ENCODE measurements at regions not wholly inside any gene's neighbourhood (a gene's known extent, or its start where the extent isn't known, plus 50 kb on each side); places are given as distances from the start of the nearest gene placed in this dataset.

DNA sequence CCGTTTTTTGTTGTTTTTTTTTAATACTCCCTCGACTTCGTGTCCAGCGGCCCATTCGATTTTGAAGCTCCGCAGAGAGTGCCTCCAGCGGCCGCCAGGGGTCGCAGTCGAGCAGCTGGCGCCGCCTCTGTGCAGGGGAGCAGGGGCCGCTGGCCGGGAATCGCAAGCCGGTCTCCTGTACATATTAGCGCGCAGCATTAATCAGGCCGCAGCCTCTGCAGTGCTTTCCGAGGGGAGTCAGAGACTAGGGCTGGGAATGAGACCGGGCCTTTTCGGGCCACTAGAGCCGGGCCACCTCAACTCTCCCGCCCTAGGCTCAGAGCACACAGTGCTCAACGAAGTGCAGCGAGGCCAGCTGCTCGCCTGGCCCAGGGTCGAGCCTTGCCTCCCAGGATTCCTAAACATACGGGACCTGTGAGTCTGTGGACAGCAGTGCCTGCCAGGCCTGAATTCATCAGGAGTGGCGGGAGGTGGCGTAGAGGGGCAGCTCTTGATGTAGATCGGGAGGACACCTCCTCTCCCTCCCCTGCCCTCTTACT lies 81.8 kb downstream of the EMP1 start:
- peak; percentile 69 to 87 (median 77) for DNase-seq

- DNase-seq = peak; percentile 50 to 60 (median 52)
Observed at GRCh38 chr12:13277293-13277692, 80.8 kb downstream of the EMP1 start.

DNA sequence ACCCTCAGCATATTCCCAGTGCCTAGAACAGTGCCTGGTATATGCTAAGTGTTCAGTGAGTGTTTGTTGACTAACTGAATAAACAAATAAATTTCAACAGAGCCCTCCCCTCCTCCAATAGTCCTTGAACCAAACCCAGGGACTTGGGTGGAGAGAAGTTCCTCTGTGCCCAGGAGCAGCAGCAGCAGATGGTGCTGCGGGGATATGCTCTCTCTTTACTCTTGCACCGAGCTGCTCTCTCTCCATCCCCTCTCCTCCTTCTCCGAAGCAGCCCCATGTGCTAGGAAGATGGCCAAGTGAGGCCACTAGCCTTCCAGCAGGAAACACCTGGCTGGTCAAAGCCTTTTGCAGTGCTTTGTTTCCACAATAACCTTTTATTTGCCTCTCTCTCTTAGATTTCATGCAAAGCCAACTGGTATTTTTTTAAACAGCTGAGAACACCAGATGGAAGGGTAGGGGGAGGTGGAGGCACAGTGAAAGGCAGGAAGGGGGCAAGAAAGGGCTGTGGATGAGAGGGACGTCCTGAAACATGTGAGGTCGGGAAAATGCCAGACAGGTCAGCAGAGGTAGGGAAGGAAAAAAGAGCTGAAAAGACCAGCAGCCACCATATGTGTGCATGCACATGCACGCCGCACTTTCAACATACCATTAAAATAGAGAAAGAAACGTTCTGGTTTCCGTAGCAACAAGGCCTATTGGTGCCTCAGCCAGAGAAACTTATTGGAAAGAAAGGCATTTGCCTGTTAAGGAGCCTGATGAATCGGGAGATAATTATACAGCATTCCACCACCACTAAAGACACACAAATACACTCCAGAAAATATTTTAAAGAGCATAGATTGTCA lies 78.9 kb downstream of the EMP1 start:
- DNase-seq = no peak

- no peak for DNase-seq
Observed at GRCh38 chr12:13273850-13274249, 77.3 kb downstream of the EMP1 start.

DNA sequence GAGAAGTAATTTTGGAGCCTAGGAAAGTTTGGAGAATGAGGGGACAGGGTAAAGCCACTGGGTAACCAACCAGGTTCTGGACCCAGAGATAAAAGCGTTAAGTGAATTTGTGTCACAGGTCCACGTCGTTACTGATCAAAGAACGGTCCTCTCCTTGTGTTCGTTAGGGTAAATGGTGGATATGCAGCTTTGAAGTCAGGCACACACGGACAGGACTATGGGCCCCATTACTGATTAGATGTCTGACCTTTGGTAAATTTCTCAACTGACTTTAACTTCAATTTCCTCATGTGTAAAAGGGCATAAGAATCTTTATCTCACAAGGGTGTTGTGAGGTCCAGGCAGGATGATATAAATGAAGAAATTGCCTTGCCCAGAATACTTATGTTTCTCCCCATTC lies 76.6 kb downstream of the EMP1 start:
- no peak for DNase-seq

DNA sequence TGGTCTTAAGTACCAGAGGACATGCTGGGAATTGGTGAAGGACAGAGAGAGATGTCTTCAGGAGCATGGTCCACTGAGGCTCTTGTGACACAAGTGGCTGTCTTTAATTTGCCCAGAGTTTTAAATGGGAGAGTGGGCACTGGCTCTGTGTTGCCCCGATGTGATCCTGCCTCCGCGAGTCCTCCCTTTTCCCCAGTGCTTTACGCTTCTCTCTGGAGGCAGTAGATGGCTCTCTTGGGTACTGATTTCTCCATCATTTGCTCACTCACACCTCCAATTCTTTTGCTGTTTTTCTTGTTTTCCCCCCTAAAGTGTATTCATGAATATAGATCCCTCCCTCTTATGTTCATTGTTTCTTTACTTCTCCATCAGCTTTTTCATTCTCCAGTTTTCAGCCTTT lies 74.3 kb downstream of the EMP1 start:
- DNase-seq = no peak
